ENCODE measurements at regions not wholly inside any gene's neighbourhood (a gene's known extent, or its start where the extent isn't known, plus 50 kb on each side); places are given as distances from the start of the nearest gene placed in this dataset.

- no peak for TF ChIP-seq CTCF (IDR thresholded peaks at IDR 0.05; ENCODE audit: low read depth, low read length)
- no peak overlapping the region for H3K4me3 ChIP-seq (ENCODE audit: low read depth, low read length)
Observed at GRCh38 chr3:124213641-124214040, 221.7 kb upstream of the ROPN1 start.

- H3K4me3 ChIP-seq (ENCODE audit: low read depth, low read length), result no peak overlapping the region
- no peak for TF ChIP-seq CTCF (IDR thresholded peaks at IDR 0.05; ENCODE audit: low read depth, low read length)
Observed at GRCh38 chr3:124217542-124217941, 225.6 kb upstream of the ROPN1 start.

GRCh38 chr3:124221422-124221821, 229.5 kb upstream of the ROPN1 start:
- no peak overlapping the region for H3K4me3 ChIP-seq (ENCODE audit: low read depth, low read length)
- no peak for TF ChIP-seq CTCF (IDR thresholded peaks at IDR 0.05; ENCODE audit: low read depth, low read length)

GRCh38 chr3:124223853-124224252, 231.9 kb upstream of the ROPN1 start:
- no peak for TF ChIP-seq CTCF (IDR thresholded peaks at IDR 0.05; ENCODE audit: low read depth, low read length)
- no peak overlapping the region for H3K4me3 ChIP-seq (ENCODE audit: low read depth, low read length)

GRCh38 chr3:124227150-124227630, 235.3 kb upstream of the ROPN1 start:
- TF ChIP-seq CTCF (IDR thresholded peaks at IDR 0.05; ENCODE audit: low read depth, low read length), result no peak
- no peak overlapping the region for H3K4me3 ChIP-seq (ENCODE audit: low read depth, low read length)

GRCh38 chr3:124229420-124229819, 237.5 kb upstream of the ROPN1 start:
- TF ChIP-seq CTCF (IDR thresholded peaks at IDR 0.05; ENCODE audit: low read depth, low read length), result no peak
- H3K4me3 ChIP-seq (ENCODE audit: low read depth, low read length), result no peak overlapping the region

- H3K4me3 ChIP-seq (ENCODE audit: low read depth, low read length), result no peak overlapping the region
- no peak for TF ChIP-seq CTCF (IDR thresholded peaks at IDR 0.05; ENCODE audit: low read depth, low read length)
Observed at GRCh38 chr3:124229836-124230235, 237.9 kb upstream of the ROPN1 start.
